Panc1 (cell line): ENCODE measurements at regions not wholly inside any gene's neighbourhood (a gene's known extent, or its start where the extent isn't known, plus 50 kb on each side); places are given as distances from the start of the nearest gene placed in this dataset.

ENCODE experiments used
- ATAC-seq: fragments of 200-7000 bp; cut with Tn5 transposase; 2 replicates; pipeline ENCODE4 v1.9.1; 2020; ENCODE audit warnings: mild to moderate bottlenecking, moderate library complexity
- BruUV-seq: library from RNA; stranded (reverse); fragments of 400-500 nt; replicated peaks from 2 replicates; lab custom pipeline; 2021; lab: Mats Ljungman, UMichigan
- CTCF ChIA-PET: fragments of 300-600 bp; sonication (Branson Sonifier 250); formaldehyde crosslinking; loops from one replicate; lab custom pipeline; 2022; ENCODE audit warnings: antibody characterized with exemption; lab: Charles Lee
- POLR2A ChIA-PET: fragments of 300-600 bp; sonication (Branson Sonifier 250); formaldehyde crosslinking; loops from one replicate; lab custom pipeline; 2022; ENCODE audit warnings: antibody characterized with exemption; lab: Charles Lee
- DNase-seq: peaks from one replicate; pipeline ENCODE4 v3.0.0-alpha.2; 2010; ENCODE audit warnings: low read depth, low spot score
- H3K27ac ChIP-seq: 2 replicates; pipeline ENCODE4 v1.5.1; 2011; ENCODE audit warnings: mild to moderate bottlenecking, low read length, inconsistent platforms
- H3K27me3 ChIP-seq: fragments of 200-500 bp; sonication (Bioruptor generic); 2 replicates; pipeline ENCODE4 v1.6.0; 2014; ENCODE audit warnings: low read length, inconsistent platforms; ENCODE audit not compliant: control insufficient read depth, insufficient read depth
- H3K36me3 ChIP-seq: fragments of 200-500 bp; sonication (Bioruptor generic); 2 replicates; pipeline ENCODE4 v1.5.1; 2014; ENCODE audit warnings: inconsistent platforms, mild to moderate bottlenecking, low read length, moderate library complexity; ENCODE audit not compliant: control insufficient read depth, insufficient read depth
- H3K4me1 ChIP-seq: 2 replicates; pipeline ENCODE4 v1.5.1; 2011; ENCODE audit warnings: inconsistent platforms, mild to moderate bottlenecking, low read length, moderate library complexity; ENCODE audit not compliant: control insufficient read depth, insufficient read depth
- H3K4me3 ChIP-seq, 2 experiments: 2 replicates each; pipeline ENCODE4 v1.5.1; 2011 to 2012; ENCODE audit warnings: low read depth in 2 of 2, low read length in 2 of 2, mild to moderate bottlenecking in 2 of 2, inconsistent platforms in 1 of 2, moderate library complexity in 1 of 2
- H3K9me3 ChIP-seq: fragments of 200-500 bp; sonication (Bioruptor generic); 2 replicates; pipeline ENCODE4 v1.5.1; 2014; ENCODE audit warnings: low read depth, mild to moderate bottlenecking, inconsistent platforms, low read length, moderate library complexity; ENCODE audit not compliant: control insufficient read depth, insufficient read depth
- POLR2AphosphoS5 ChIP-seq: IDR thresholded peaks from 2 replicates; pipeline ENCODE4 v1.6.1; 2012; ENCODE audit warnings: mild to moderate bottlenecking, low read depth, low read length, moderate library complexity
- SIN3A ChIP-seq: IDR thresholded peaks from 2 replicates; pipeline ENCODE4 v1.6.1; 2012; ENCODE audit warnings: low read depth, mild to moderate bottlenecking, low read length, moderate library complexity, borderline replicate concordance; ENCODE audit not compliant: insufficient read depth
- TCF7L2 ChIP-seq: IDR thresholded peaks from 2 replicates; pipeline ENCODE4 v1.6.1; 2011; ENCODE audit warnings: mild to moderate bottlenecking, low read depth, low read length, inconsistent platforms
- in situ Hi-C: cut with HindIII; loops from 2 replicates; pipeline ENCODE4 v1.10.0; 2016; ENCODE audit warnings: low sequenced_read_pairs, low pct_unique_long_range_greater_than_20kb
- intact Hi-C: fragments of 100-400 bp; cut with micrococcal nuclease; formaldehyde crosslinking; loops from one replicate; pipeline ENCODE4 v1.10.0; 2022; ENCODE audit not compliant: unreplicated experiment
- TF ChIP-seq, protein P1 (sequence below): fragments of 450-650 bp; IDR thresholded peaks from 2 replicates; pipeline ENCODE4 v1.5.1; 2017; ENCODE audit warnings: mild to moderate bottlenecking
- TF ChIP-seq, protein P2 (sequence below), 2 experiments: IDR thresholded peaks; 2 replicates each; pipeline ENCODE4 v1.6.1; 2011 to 2012; ENCODE audit warnings: low read depth in 2 of 2, control low read depth in 1 of 2, low read length in 1 of 2, mild to moderate bottlenecking in 1 of 2, moderate library complexity in 1 of 2; ENCODE audit not compliant: insufficient read depth in 1 of 2

DNA sequence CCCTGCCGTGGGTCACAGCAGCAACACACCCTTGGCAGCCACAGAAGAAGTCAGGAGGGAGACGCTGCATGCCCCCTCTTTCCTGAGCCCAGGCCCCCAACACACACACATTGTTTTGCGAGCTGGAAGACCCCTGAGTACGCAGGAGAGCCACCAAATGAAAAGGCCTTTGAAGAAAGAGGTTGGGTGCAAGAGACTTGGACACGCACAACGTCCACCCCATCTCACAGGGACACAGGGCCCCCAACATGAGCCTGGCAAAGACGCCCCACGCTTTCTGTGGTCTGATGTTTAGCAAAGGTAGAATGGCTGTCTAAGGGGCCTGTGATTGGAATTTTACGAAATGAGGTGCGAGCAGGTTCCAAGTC, 185.0 kb downstream of the TTLL2 start:
- no peak overlapping the region for H3K4me3 ChIP-seq
- H3K27me3 ChIP-seq: peaks cover 4% of the 10 kb centered on the region; the same call in 1 of the 2 replicates
- H3K27ac ChIP-seq: no peak overlapping the region
- TF ChIP-seq, protein P1, sequence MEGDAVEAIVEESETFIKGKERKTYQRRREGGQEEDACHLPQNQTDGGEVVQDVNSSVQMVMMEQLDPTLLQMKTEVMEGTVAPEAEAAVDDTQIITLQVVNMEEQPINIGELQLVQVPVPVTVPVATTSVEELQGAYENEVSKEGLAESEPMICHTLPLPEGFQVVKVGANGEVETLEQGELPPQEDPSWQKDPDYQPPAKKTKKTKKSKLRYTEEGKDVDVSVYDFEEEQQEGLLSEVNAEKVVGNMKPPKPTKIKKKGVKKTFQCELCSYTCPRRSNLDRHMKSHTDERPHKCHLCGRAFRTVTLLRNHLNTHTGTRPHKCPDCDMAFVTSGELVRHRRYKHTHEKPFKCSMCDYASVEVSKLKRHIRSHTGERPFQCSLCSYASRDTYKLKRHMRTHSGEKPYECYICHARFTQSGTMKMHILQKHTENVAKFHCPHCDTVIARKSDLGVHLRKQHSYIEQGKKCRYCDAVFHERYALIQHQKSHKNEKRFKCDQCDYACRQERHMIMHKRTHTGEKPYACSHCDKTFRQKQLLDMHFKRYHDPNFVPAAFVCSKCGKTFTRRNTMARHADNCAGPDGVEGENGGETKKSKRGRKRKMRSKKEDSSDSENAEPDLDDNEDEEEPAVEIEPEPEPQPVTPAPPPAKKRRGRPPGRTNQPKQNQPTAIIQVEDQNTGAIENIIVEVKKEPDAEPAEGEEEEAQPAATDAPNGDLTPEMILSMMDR: no peak
- TF ChIP-seq SIN3A (no peak), POLR2AphosphoS5 (no peak), TCF7L2 (no peak)
- TF ChIP-seq, protein P2, sequence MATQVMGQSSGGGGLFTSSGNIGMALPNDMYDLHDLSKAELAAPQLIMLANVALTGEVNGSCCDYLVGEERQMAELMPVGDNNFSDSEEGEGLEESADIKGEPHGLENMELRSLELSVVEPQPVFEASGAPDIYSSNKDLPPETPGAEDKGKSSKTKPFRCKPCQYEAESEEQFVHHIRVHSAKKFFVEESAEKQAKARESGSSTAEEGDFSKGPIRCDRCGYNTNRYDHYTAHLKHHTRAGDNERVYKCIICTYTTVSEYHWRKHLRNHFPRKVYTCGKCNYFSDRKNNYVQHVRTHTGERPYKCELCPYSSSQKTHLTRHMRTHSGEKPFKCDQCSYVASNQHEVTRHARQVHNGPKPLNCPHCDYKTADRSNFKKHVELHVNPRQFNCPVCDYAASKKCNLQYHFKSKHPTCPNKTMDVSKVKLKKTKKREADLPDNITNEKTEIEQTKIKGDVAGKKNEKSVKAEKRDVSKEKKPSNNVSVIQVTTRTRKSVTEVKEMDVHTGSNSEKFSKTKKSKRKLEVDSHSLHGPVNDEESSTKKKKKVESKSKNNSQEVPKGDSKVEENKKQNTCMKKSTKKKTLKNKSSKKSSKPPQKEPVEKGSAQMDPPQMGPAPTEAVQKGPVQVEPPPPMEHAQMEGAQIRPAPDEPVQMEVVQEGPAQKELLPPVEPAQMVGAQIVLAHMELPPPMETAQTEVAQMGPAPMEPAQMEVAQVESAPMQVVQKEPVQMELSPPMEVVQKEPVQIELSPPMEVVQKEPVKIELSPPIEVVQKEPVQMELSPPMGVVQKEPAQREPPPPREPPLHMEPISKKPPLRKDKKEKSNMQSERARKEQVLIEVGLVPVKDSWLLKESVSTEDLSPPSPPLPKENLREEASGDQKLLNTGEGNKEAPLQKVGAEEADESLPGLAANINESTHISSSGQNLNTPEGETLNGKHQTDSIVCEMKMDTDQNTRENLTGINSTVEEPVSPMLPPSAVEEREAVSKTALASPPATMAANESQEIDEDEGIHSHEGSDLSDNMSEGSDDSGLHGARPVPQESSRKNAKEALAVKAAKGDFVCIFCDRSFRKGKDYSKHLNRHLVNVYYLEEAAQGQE (IDR thresholded peaks at IDR 0.05; ENCODE audit: insufficient read depth in 1 of 2, low read depth in 2 of 2, low read length in 1 of 2): no peak
- in situ Hi-C loops: no loop called here
- ChIA-PET POLR2A (no interaction called here), CTCF (no interaction called here)
- intact Hi-C loops: loop anchor here (10.0 kb wide), 1 partner anchor 385 kb away; no protein-coding TSS in a partner anchor
- H3K9me3 ChIP-seq: no peaks in the 10 kb centered on the region
- no peaks in the 10 kb centered on the region for H3K36me3 ChIP-seq
- no TSS peak for BruUV-seq
- DNase-seq (no peak), ATAC-seq (no peak)
- H3K4me1 ChIP-seq: no peaks in the 10 kb centered on the region

DNA sequence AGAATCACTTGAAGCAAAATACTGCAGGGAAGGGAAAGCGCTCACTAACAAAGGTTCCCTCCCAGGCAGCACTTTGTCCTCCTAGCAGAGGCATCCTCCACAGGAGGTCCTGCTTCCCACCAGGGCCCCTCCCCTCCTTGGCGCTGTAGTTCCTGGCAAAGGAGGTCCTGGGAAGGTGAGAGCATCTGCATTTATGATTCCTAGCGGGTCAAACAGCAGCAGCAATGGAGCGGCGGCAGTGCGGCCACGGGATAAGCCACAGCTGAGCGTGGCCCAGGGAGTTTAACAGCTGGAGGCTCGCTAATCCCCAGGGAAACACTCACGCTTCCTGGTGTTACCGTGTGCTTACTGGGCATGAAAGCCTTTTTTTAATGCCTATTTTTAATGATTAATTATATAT, 185.8 kb downstream of the TTLL2 start:
- ChIA-PET POLR2A (no interaction called here), CTCF (no interaction called here)
- no peak for DNase-seq
- BruUV-seq: no TSS peak
- H3K4me1 ChIP-seq: no peaks in the 10 kb centered on the region
- H3K36me3 ChIP-seq: no peaks in the 10 kb centered on the region
- in situ Hi-C loops: no loop called here
- no peak overlapping the region for H3K27ac ChIP-seq
- TF ChIP-seq SIN3A (no peak), TCF7L2 (no peak), POLR2AphosphoS5 (no peak)
- TF ChIP-seq, protein P2 (IDR thresholded peaks at IDR 0.05; ENCODE audit: insufficient read depth in 1 of 2, low read depth in 2 of 2, low read length in 1 of 2): no peak
- TF ChIP-seq, protein P1: no peak
- no peak overlapping the region for H3K4me3 ChIP-seq
- no peak for ATAC-seq
- H3K27me3 ChIP-seq: peaks cover 4% of the 10 kb centered on the region; the same call in 1 of the 2 replicates
- intact Hi-C loops: no loop called here
- H3K9me3 ChIP-seq: no peaks in the 10 kb centered on the region
